Mesenchymal stem cell (in vitro differentiated cells and primary cell): ENCODE measurements at regions not wholly inside any gene's neighbourhood (a gene's known extent, or its start where the extent isn't known, plus 50 kb on each side); places are given as distances from the start of the nearest gene placed in this dataset.

ENCODE experiments used
- DNase-seq: peaks from one replicate; pipeline ENCODE4 v3.0.0-alpha.2; 2013
- H2AFZ ChIP-seq: one replicate; pipeline ENCODE4 v1.6.1; 2013; ENCODE audit warnings: low read depth, mild to moderate bottlenecking, control low read depth, inconsistent platforms, low read length, moderate library complexity
- H2AK5ac ChIP-seq: 2 replicates; pipeline ENCODE4 v1.6.1; 2013; ENCODE audit warnings: low read length, moderate library complexity, mild to moderate bottlenecking, inconsistent platforms; ENCODE audit not compliant: severe bottlenecking
- H2BK120ac ChIP-seq: one replicate; pipeline ENCODE4 v1.6.1; 2013; ENCODE audit warnings: low read depth, mild to moderate bottlenecking, inconsistent platforms, low read length, moderate library complexity
- H2BK12ac ChIP-seq, 2 experiments: one replicate each; pipeline ENCODE4 v1.6.1; 2013; ENCODE audit warnings: inconsistent platforms in 2 of 2, low read length in 2 of 2, mild to moderate bottlenecking in 2 of 2, moderate library complexity in 2 of 2, control low read depth in 1 of 2
- H2BK15ac ChIP-seq: one replicate; pipeline ENCODE4 v1.6.1; 2013; ENCODE audit warnings: mild to moderate bottlenecking, low read depth, inconsistent platforms; ENCODE audit not compliant: poor library complexity, severe bottlenecking
- H2BK5ac ChIP-seq: 2 replicates; pipeline ENCODE4 v1.6.1; 2013; ENCODE audit warnings: low read depth, mild to moderate bottlenecking, low read length, control low read depth, inconsistent platforms; ENCODE audit not compliant: poor library complexity, severe bottlenecking
- H3K14ac ChIP-seq, 2 experiments: one replicate each; pipeline ENCODE4 v1.6.1; 2013; ENCODE audit warnings: inconsistent platforms in 2 of 2, low read length in 2 of 2, control low read depth in 1 of 2, mild to moderate bottlenecking in 1 of 2, moderate library complexity in 1 of 2
- H3K18ac ChIP-seq, 2 experiments: one replicate each; pipeline ENCODE4 v1.6.1; 2013; ENCODE audit warnings: inconsistent platforms in 2 of 2, low read length in 2 of 2, control low read depth in 1 of 2, low read depth in 1 of 2, mild to moderate bottlenecking in 1 of 2
- H3K23ac ChIP-seq, 2 experiments: one replicate each; pipeline ENCODE4 v1.6.1; 2013; ENCODE audit warnings: inconsistent platforms in 2 of 2, low read length in 2 of 2, mild to moderate bottlenecking in 2 of 2, moderate library complexity in 2 of 2, control low read depth in 1 of 2
- H3K27ac ChIP-seq: 2 replicates; pipeline ENCODE4 v1.5.1; 2013; ENCODE audit warnings: mild to moderate bottlenecking, moderate library complexity, low read length, control low read depth, inconsistent platforms; ENCODE audit not compliant: poor library complexity, severe bottlenecking
- H3K27me3 ChIP-seq, 2 experiments: 2 replicates each; pipeline versions ENCODE4 v1.6.1 to v1.7.0; 2013; ENCODE audit warnings: low read length in 2 of 2, mild to moderate bottlenecking in 2 of 2, moderate library complexity in 2 of 2, control low read depth in 1 of 2, inconsistent platforms in 1 of 2; ENCODE audit not compliant: control insufficient read depth in 1 of 2, insufficient read depth in 1 of 2
- H3K36me3 ChIP-seq, 2 experiments: 2 replicates each; pipeline versions ENCODE4 v1.6.1 to v1.7.0; 2013; ENCODE audit warnings: low read length in 2 of 2, control low read depth in 1 of 2, inconsistent platforms in 1 of 2, low read depth in 1 of 2, mild to moderate bottlenecking in 1 of 2; ENCODE audit not compliant: insufficient read depth in 2 of 2, control insufficient read depth in 1 of 2
- H3K4ac ChIP-seq, 2 experiments: one replicate each; pipeline ENCODE4 v1.6.1; 2013; ENCODE audit warnings: inconsistent platforms in 2 of 2, low read length in 2 of 2, mild to moderate bottlenecking in 2 of 2, moderate library complexity in 2 of 2, control low read depth in 1 of 2, low read depth in 1 of 2
- H3K4me1 ChIP-seq: 2 replicates; pipeline ENCODE4 v1.6.1; 2013; ENCODE audit warnings: low read depth, low read length, control low read depth; ENCODE audit not compliant: control insufficient read depth, insufficient read depth
- H3K4me2 ChIP-seq: 2 replicates; pipeline ENCODE4 v1.6.1; 2013; ENCODE audit warnings: low read length, mild to moderate bottlenecking, inconsistent platforms; ENCODE audit not compliant: poor library complexity, severe bottlenecking
- H3K4me3 ChIP-seq, 2 experiments: 2 replicates each; pipeline versions ENCODE4 v1.5.1 to v1.7.0; 2013; ENCODE audit warnings: low read length in 2 of 2, mild to moderate bottlenecking in 2 of 2, control low read depth in 1 of 2, low read depth in 1 of 2; ENCODE audit not compliant: insufficient read depth in 1 of 2
- H3K79me1 ChIP-seq: replicated peaks from 2 replicates; pipeline ENCODE4 v1.6.1; 2013; ENCODE audit warnings: mild to moderate bottlenecking, control low read depth, low read length, inconsistent platforms; ENCODE audit not compliant: poor library complexity, severe bottlenecking
- H3K9ac ChIP-seq: 2 replicates; pipeline ENCODE4 v1.7.0; 2013; ENCODE audit warnings: mild to moderate bottlenecking, low read length, moderate library complexity
- H3K9me3 ChIP-seq: 2 replicates; pipeline ENCODE4 v1.7.0; 2013; ENCODE audit warnings: mild to moderate bottlenecking, low read length; ENCODE audit not compliant: control insufficient read depth
- H4K8ac ChIP-seq: one replicate; pipeline ENCODE4 v1.6.1; 2013; ENCODE audit warnings: inconsistent platforms, mild to moderate bottlenecking, low read length, moderate library complexity
- H4K91ac ChIP-seq: one replicate; pipeline ENCODE4 v1.6.1; 2013; ENCODE audit warnings: mild to moderate bottlenecking, low read length, inconsistent platforms
- WGBS: methylation state at CpG from one replicate; pipeline ENCODE4 v1.1.7; 2013; ENCODE audit warnings: mixed read lengths; 5-methylcytosine and 5-hydroxymethylcytosine counted together

GRCh38 chr2:23008951-23009350, 376.0 kb upstream of the KLHL29 start:
- Histone ChIP-seq H3K27ac (no peak overlapping the region), H3K23ac (no peak overlapping the region), H3K18ac (no peak overlapping the region), H3K79me1 (no peaks in the 10 kb centered on the region), H4K91ac (no peak overlapping the region), H3K9ac (no peak overlapping the region), H4K8ac (no peak overlapping the region), H3K4me3 (no peak overlapping the region), H2BK12ac (no peak overlapping the region), H3K27me3 (no peaks in the 10 kb centered on the region), H2AK5ac (no peak overlapping the region), H3K4ac (no peak overlapping the region), H3K4me2 (no peak overlapping the region), H3K36me3 (no peaks in the 10 kb centered on the region), H2AFZ (no peak overlapping the region), H3K4me1 (peaks cover 3% of the 10 kb centered on the region), H3K9me3 (peaks cover 6% of the 10 kb centered on the region), H2BK120ac (no peak overlapping the region), H2BK15ac (no peak overlapping the region), H3K14ac (no peak overlapping the region), H2BK5ac (no peak overlapping the region)
- whole genome bisulfite sequencing: 91% methylated on average over 7 of the region's 7 CpGs
- no peak for DNase-seq

GRCh38 chr2:23009545-23010149, 375.3 kb upstream of the KLHL29 start:
- Histone ChIP-seq H3K4ac (no peak overlapping the region), H2BK5ac (no peak overlapping the region), H3K36me3 (no peaks in the 10 kb centered on the region), H2AK5ac (no peak overlapping the region), H4K8ac (no peak overlapping the region), H4K91ac (no peak overlapping the region), H3K9ac (no peak overlapping the region), H3K18ac (no peak overlapping the region), H2BK15ac (no peak overlapping the region), H3K23ac (no peak overlapping the region), H3K4me3 (no peak overlapping the region), H3K79me1 (no peaks in the 10 kb centered on the region), H3K4me1 (peaks cover 3% of the 10 kb centered on the region), H2AFZ (no peak overlapping the region), H3K9me3 (peaks cover 6% of the 10 kb centered on the region), H3K27ac (no peak overlapping the region), H3K27me3 (no peaks in the 10 kb centered on the region), H2BK12ac (no peak overlapping the region), H3K14ac (no peak overlapping the region), H3K4me2 (no peak overlapping the region), H2BK120ac (no peak overlapping the region)
- WGBS: 81% methylated on average over 7 of the region's 7 CpGs
- DNase-seq: no peak

- Histone ChIP-seq H2AK5ac (no peak overlapping the region), H3K4me1 (peaks cover 3% of the 10 kb centered on the region), H3K14ac (no peak overlapping the region), H3K4me3 (no peak overlapping the region), H2BK120ac (no peak overlapping the region), H3K36me3 (no peaks in the 10 kb centered on the region), H2BK5ac (no peak overlapping the region), H4K91ac (no peak overlapping the region), H2AFZ (no peak overlapping the region), H3K18ac (no peak overlapping the region), H3K4me2 (no peak overlapping the region), H3K4ac (no peak overlapping the region), H3K9me3 (no peaks in the 10 kb centered on the region), H3K9ac (no peak overlapping the region), H4K8ac (no peak overlapping the region), H3K79me1 (no peaks in the 10 kb centered on the region), H2BK12ac (no peak overlapping the region), H3K27ac (no peak overlapping the region), H3K23ac (no peak overlapping the region), H2BK15ac (no peak overlapping the region), H3K27me3 (no peaks in the 10 kb centered on the region)
- WGBS: 58% methylated on average over 2 of the region's 2 CpGs
- no peak for DNase-seq
Measured at GRCh38 chr2:23012499-23012898, 372.5 kb upstream of the KLHL29 start.

DNA sequence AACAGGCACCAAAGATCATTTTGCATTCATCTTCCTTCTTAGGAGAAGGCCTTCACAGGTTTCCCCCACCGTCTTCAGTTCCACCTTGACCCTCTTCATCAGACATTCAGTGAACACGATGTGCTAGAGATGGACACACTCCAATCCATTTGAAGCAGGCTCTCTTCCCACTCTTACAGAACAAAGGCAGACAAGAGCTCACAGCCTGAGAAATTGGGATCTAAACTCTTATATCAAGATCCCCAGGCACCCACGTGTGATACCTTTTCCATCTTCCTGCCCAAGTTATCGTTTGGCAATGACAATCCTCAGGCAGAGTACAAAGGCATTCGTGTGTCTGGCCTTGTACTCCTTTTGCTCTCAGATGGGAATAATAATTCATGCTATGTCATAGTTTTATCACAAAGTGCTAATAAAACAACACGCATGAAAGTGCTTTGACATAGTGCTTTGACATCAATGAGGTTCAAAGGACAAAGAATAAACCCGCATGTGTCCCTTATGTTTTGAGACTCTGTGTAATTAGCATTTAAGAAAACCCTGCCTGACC, 369.3 kb upstream of the KLHL29 start:
- Histone ChIP-seq H3K4me2 (no peak overlapping the region), H3K36me3 (no peaks in the 10 kb centered on the region), H3K4me1 (no peaks in the 10 kb centered on the region), H3K79me1 (no peaks in the 10 kb centered on the region), H2AFZ (no peak overlapping the region), H4K91ac (no peak overlapping the region), H2BK120ac (no peak overlapping the region), H3K18ac (no peak overlapping the region), H3K23ac (no peak overlapping the region), H2BK15ac (no peak overlapping the region), H4K8ac (no peak overlapping the region), H2BK5ac (no peak overlapping the region), H3K4me3 (no peak overlapping the region), H3K27ac (no peak overlapping the region), H2BK12ac (no peak overlapping the region), H3K4ac (no peak overlapping the region), H3K27me3 (no peaks in the 10 kb centered on the region), H3K9me3 (no peaks in the 10 kb centered on the region), H3K9ac (no peak overlapping the region), H3K14ac (no peak overlapping the region), H2AK5ac (no peak overlapping the region)
- no peak for DNase-seq
- 80% methylated on average over 7 of the region's 7 CpGs for WGBS
